HepG2 (cell line): ENCODE measurements at regions not wholly inside any gene's neighbourhood (a gene's known extent, or its start where the extent isn't known, plus 50 kb on each side); places are given as distances from the start of the nearest gene placed in this dataset.

Source experiments
- CTCF ChIP-seq: sonication (generic); formaldehyde crosslinking; IDR thresholded peaks from 2 replicates; pipeline ENCODE4 v1.5.0; 2020; ENCODE audit warnings: mild to moderate bottlenecking, missing genetic modification reagents, moderate library complexity
- FOXA3 ChIP-seq: IDR thresholded peaks from 2 replicates; pipeline ENCODE4 v1.6.1; 2016; ENCODE audit warnings: missing genetic modification reagents, missing compliant biosample characterization
- TBX2 ChIP-seq: sonication (generic); formaldehyde crosslinking; IDR thresholded peaks from 2 replicates; pipeline ENCODE4 v1.5.0; 2020; ENCODE audit warnings: missing genetic modification reagents, mild to moderate bottlenecking, borderline replicate concordance
- TCF7L2 ChIP-seq: IDR thresholded peaks from 2 replicates; pipeline ENCODE4 v1.6.1; 2011; ENCODE audit warnings: mild to moderate bottlenecking, low read depth, low read length, moderate library complexity
- ZNF274 ChIP-seq: sonication (generic); formaldehyde crosslinking; IDR thresholded peaks from 2 replicates; pipeline ENCODE4 v1.5.1; 2020; ENCODE audit warnings: mild to moderate bottlenecking, missing genetic modification reagents
- ZNF317 ChIP-seq: sonication (generic); formaldehyde crosslinking; IDR thresholded peaks from 2 replicates; pipeline ENCODE4 v1.5.0; 2020; ENCODE audit warnings: mild to moderate bottlenecking, missing genetic modification reagents
- ZSCAN29 ChIP-seq: sonication (generic); formaldehyde crosslinking; conservative IDR thresholded peaks from 2 replicates; pipeline ENCODE4 v1.4.0; 2020; ENCODE audit warnings: mild to moderate bottlenecking, missing genetic modification reagents

DNA sequence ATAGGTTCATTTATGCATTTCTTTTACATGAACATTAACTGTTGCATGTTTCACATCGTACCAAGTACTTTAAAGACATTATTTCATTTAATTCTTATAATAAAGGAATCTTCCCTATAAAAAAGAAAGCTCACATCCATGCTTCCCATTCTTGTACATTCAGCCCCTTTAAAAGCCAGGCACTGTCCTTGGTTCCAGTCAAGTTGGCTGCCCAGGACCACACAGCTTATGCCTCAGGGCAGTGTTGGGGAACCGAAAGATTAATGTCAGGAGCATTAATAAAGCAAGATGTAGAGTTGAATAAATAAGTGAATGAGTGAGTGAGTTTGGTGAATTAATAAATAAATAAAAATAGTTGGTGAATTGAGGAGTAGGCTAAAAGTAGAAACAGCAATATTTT, 409.4 kb upstream of the DAB1 start:
- TF ChIP-seq CTCF (CRISPR knock-in tag) (no peak), ZNF274 (CRISPR knock-in tag) (no peak), TBX2 (CRISPR knock-in tag) (no peak), ZNF317 (CRISPR knock-in tag) (no peak), ZSCAN29 (CRISPR knock-in tag) (no peak), FOXA3 (CRISPR knock-in tag) (no peak), TCF7L2 (no peak)
